BLaER1 (cell line): ENCODE measurements at regions not wholly inside any gene's neighbourhood (a gene's known extent, or its start where the extent isn't known, plus 50 kb on each side); places are given as distances from the start of the nearest gene placed in this dataset.
"Not testable (repeated sequence)": the region's sequence is repeated elsewhere in the genome, so short reads cannot be mapped to it uniquely, and the experiment has no call there.

ENCODE experiments used
- H3K27ac ChIP-seq: shearing (Covaris generic); formaldehyde crosslinking; 2 replicates; pipeline ENCODE4 v1.8.1; 2022
- H3K27me3 ChIP-seq: shearing (Covaris generic); formaldehyde crosslinking; 2 replicates; pipeline ENCODE4 v1.8.1; 2022
- H3K36me3 ChIP-seq: shearing (Covaris generic); formaldehyde crosslinking; 2 replicates; pipeline ENCODE4 v1.8.1; 2022
- H3K4me1 ChIP-seq: shearing (Covaris generic); formaldehyde crosslinking; 2 replicates; pipeline ENCODE4 v1.8.1; 2022
- H3K4me2 ChIP-seq: shearing (Covaris generic); formaldehyde crosslinking; 2 replicates; pipeline ENCODE4 v1.8.1; 2022
- H3K4me3 ChIP-seq: shearing (Covaris generic); formaldehyde crosslinking; 2 replicates; pipeline ENCODE4 v1.8.1; 2022
- H3K9ac ChIP-seq: shearing (Covaris generic); formaldehyde crosslinking; 2 replicates; pipeline ENCODE4 v1.8.1; 2022
- H3K9me3 ChIP-seq: shearing (Covaris generic); formaldehyde crosslinking; 2 replicates; pipeline ENCODE4 v1.8.1; 2022
- H4K20me1 ChIP-seq: shearing (Covaris generic); formaldehyde crosslinking; 2 replicates; pipeline ENCODE4 v1.8.1; 2022
- Cebpa-rat ChIP-seq: shearing (Covaris generic); IDR thresholded peaks from 2 replicates; pipeline ENCODE4 v1.8.1; 2022

GRCh38 chr7:156576216-156577058 lies 64.1 kb upstream of the RNF32 start:
- no peak for TF ChIP-seq Cebpa-rat
- no peaks in the 10 kb centered on the region for H3K36me3 ChIP-seq
- no peaks in the 10 kb centered on the region for H4K20me1 ChIP-seq
- no peaks in the 10 kb centered on the region; the same call in 1 of the 2 replicates for H3K9me3 ChIP-seq
- H3K4me3 ChIP-seq: no peak overlapping the region
- H3K4me2 ChIP-seq: no peak overlapping the region
- no peaks in the 10 kb centered on the region for H3K4me1 ChIP-seq
- H3K27ac ChIP-seq: no peak overlapping the region
- no peak overlapping the region for H3K9ac ChIP-seq
- H3K27me3 ChIP-seq: no peaks in the 10 kb centered on the region

DNA sequence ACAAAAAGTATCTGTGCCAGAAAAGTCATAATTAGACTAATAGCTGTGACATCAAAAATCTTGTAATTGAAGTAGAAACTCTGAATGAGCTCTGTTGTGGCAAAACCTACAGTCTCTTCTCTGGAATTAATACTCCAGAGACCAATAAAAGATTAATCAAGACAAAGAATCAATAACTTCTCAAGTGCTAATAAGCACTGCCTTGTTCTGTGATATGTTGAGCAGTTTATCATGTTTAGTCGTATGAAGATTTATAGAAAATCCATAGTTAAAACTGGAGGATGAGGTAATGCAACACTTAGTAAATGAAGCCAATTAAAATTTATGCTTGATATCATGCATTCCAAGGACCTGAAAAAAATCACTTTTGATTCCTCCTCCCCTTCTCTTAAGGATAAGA lies 72.3 kb upstream of the RNF32 start:
- Histone ChIP-seq H3K4me3 (no peak overlapping the region), H3K9me3 (peaks cover 20% of the 10 kb centered on the region), H3K27ac (no peak overlapping the region), H3K4me1 (peaks cover 8% of the 10 kb centered on the region), H3K4me2 (no peak overlapping the region), H3K36me3 (no peaks in the 10 kb centered on the region; the same call in 1 of the 2 replicates), H4K20me1 (no peaks in the 10 kb centered on the region), H3K27me3 (no peaks in the 10 kb centered on the region), H3K9ac (no peak overlapping the region)
- no peak for TF ChIP-seq Cebpa-rat

DNA sequence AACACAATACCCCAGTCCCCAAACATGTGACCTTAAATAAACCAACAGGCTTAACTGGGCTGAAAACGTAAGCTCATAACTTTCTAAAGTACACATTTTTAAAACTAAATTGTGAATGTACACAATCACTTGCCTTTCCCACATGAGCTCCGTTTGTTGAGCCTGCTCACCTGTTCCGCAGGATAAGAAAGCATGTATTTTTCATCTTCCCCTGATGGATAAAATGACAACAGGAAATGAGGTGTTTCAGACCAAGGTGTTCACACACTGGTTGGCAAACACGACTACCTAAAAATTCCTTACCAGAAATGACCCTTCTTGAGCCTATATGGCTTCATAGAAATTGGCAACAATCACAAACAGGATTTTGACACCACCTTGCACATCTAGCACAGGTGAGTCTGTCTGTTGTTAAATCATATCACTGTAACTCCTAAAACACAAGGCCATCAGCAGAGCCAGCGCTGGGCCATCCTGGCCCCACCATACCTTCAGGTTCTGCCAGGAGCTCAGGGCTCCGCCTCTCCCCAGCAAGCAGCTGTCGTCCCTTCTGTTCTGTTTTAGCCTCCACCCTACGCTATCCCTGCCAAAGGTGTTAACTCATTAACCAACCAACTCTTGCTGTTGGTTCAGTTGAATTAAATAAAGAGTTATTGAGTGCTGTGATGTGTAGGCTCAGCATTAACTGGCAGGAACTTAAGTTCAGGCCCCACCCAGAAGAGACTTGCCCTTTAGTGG lies 73.6 kb upstream of the RNF32 start:
- Histone ChIP-seq H3K9me3 (peaks cover 25% of the 10 kb centered on the region), H3K9ac (no peak overlapping the region), H3K27me3 (no peaks in the 10 kb centered on the region), H3K4me1 (peaks cover 8% of the 10 kb centered on the region), H4K20me1 (no peaks in the 10 kb centered on the region), H3K27ac (no peak overlapping the region), H3K36me3 (no peaks in the 10 kb centered on the region; the same call in 1 of the 2 replicates), H3K4me3 (no peak overlapping the region), H3K4me2 (no peak overlapping the region)
- TF ChIP-seq Cebpa-rat: no peak

GRCh38 chr7:156565002-156565401 lies 75.6 kb upstream of the RNF32 start:
- not testable (repeated sequence) for H3K4me1 ChIP-seq, H4K20me1 ChIP-seq, H3K9ac ChIP-seq, H3K27ac ChIP-seq, H3K4me3 ChIP-seq, H3K27me3 ChIP-seq, H3K36me3 ChIP-seq
- H3K9me3 ChIP-seq: peaks cover 25% of the 10 kb centered on the region
- 0 out of 2 replicates have a peak overlapping the region, but pooled peaks have one; percentile 6 for H3K4me2 ChIP-seq

- no peak overlapping the region for H3K9ac ChIP-seq
- peaks cover 25% of the 10 kb centered on the region for H3K9me3 ChIP-seq
- no peak for TF ChIP-seq Cebpa-rat
Observed at GRCh38 chr7:156560696-156561095, 79.9 kb upstream of the RNF32 start.

DNA sequence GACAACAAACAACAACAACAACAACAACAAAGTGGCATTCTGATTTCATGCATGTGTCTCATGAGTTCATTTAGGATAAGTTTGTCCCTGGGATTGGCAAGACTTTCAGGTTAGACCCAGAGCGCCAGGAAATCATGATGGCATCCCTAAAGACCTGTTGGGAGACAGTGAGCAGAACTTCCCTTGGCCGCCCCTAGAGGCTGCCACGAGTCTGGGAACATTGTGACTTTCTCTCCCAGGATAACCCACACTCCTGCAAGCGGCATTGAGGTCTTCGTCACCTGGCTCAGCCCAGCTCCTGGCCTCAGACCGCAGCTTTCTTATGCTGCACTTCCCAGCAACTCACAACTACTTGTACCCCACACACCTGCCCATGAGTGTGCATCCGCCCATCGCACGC lies 80.5 kb upstream of the RNF32 start:
- no peak for TF ChIP-seq Cebpa-rat
- Histone ChIP-seq H3K4me1 (peaks cover 1% of the 10 kb centered on the region), H4K20me1 (no peaks in the 10 kb centered on the region), H3K27ac (no peak overlapping the region), H3K9ac (no peak overlapping the region), H3K4me2 (no peak overlapping the region), H3K4me3 (no peak overlapping the region), H3K9me3 (peaks cover 24% of the 10 kb centered on the region), H3K36me3 (no peaks in the 10 kb centered on the region; the same call in 1 of the 2 replicates), H3K27me3 (no peaks in the 10 kb centered on the region)

More at GRCh38 chr7:156560696-156561095, 79.9 kb upstream of the RNF32 start:
- Histone ChIP-seq H3K27ac (no peak overlapping the region), H3K4me3 (no peak overlapping the region), H3K27me3 (no peaks in the 10 kb centered on the region), H3K36me3 (no peaks in the 10 kb centered on the region; the same call in 1 of the 2 replicates), H3K4me2 (no peak overlapping the region), H3K4me1 (peaks cover 8% of the 10 kb centered on the region), H4K20me1 (no peaks in the 10 kb centered on the region)

GRCh38 chr7:156559001-156559400 lies 81.6 kb upstream of the RNF32 start:
- H3K4me2 ChIP-seq: no peak overlapping the region
- H3K9me3 ChIP-seq: peaks cover 13% of the 10 kb centered on the region
- TF ChIP-seq Cebpa-rat: no peak
- no peaks in the 10 kb centered on the region for H3K27me3 ChIP-seq
- no peak overlapping the region for H3K4me3 ChIP-seq
- H3K4me1 ChIP-seq: no peaks in the 10 kb centered on the region
- no peaks in the 10 kb centered on the region for H3K36me3 ChIP-seq
- H3K27ac ChIP-seq: no peak overlapping the region
- H3K9ac ChIP-seq: no peak overlapping the region
- H4K20me1 ChIP-seq: no peaks in the 10 kb centered on the region

- H3K9ac ChIP-seq: no peak overlapping the region
- TF ChIP-seq Cebpa-rat: no peak
Observed at GRCh38 chr7:156558198-156558597, 82.4 kb upstream of the RNF32 start.

GRCh38 chr7:156556083-156556482 lies 84.5 kb upstream of the RNF32 start:
- Histone ChIP-seq H3K27ac (no peak overlapping the region), H3K36me3 (no peaks in the 10 kb centered on the region), H4K20me1 (no peaks in the 10 kb centered on the region), H3K9ac (no peak overlapping the region), H3K4me2 (no peak overlapping the region), H3K27me3 (no peaks in the 10 kb centered on the region), H3K4me1 (no peaks in the 10 kb centered on the region), H3K9me3 (no peaks in the 10 kb centered on the region), H3K4me3 (no peak overlapping the region)
- no peak for TF ChIP-seq Cebpa-rat

More at GRCh38 chr7:156558198-156558597, 82.4 kb upstream of the RNF32 start:
- no peak overlapping the region for H3K27ac ChIP-seq
- no peak overlapping the region for H3K4me3 ChIP-seq
- H3K27me3 ChIP-seq: no peaks in the 10 kb centered on the region
- H3K4me1 ChIP-seq: no peaks in the 10 kb centered on the region
- peaks cover 5% of the 10 kb centered on the region; the same call in 1 of the 2 replicates for H3K9me3 ChIP-seq
- H4K20me1 ChIP-seq: no peaks in the 10 kb centered on the region
- no peaks in the 10 kb centered on the region for H3K36me3 ChIP-seq
- H3K4me2 ChIP-seq: no peak overlapping the region

GRCh38 chr7:156554488-156554887 lies 86.1 kb upstream of the RNF32 start:
- Histone ChIP-seq H3K27me3 (no peaks in the 10 kb centered on the region), H3K27ac (no peak overlapping the region)
- TF ChIP-seq Cebpa-rat: no peak

More at GRCh38 chr7:156554488-156554887, 86.1 kb upstream of the RNF32 start:
- no peak overlapping the region for H3K4me2 ChIP-seq
- H4K20me1 ChIP-seq: no peaks in the 10 kb centered on the region
- H3K9me3 ChIP-seq: peaks cover 10% of the 10 kb centered on the region
- no peak overlapping the region for H3K9ac ChIP-seq
- H3K4me3 ChIP-seq: no peak overlapping the region
- peaks cover 3% of the 10 kb centered on the region for H3K4me1 ChIP-seq
- H3K36me3 ChIP-seq: no peaks in the 10 kb centered on the region
